IPS-NIHi7 (cell line): ENCODE measurements at regions not wholly inside any gene's neighbourhood (a gene's known extent, or its start where the extent isn't known, plus 50 kb on each side); places are given as distances from the start of the nearest gene placed in this dataset.
"Not testable (repeated sequence)": the region's sequence is repeated elsewhere in the genome, so short reads cannot be mapped to it uniquely, and the experiment has no call there.

Experiments used
- DNase-seq: peaks from one replicate; pipeline ENCODE4 v3.0.0; 2012; ENCODE audit warnings: mixed read lengths; ENCODE audit errors: extremely low spot score

GRCh38 chr2:153420394-153420793 is 58.2 kb downstream of the RPRM start:
- DNase-seq = no peak

- no peak for DNase-seq
Measured at GRCh38 chr2:153417077-153417476, 61.5 kb downstream of the RPRM start.

- no peak for DNase-seq
Measured at GRCh38 chr2:153416071-153416470, 62.5 kb downstream of the RPRM start.

- no peak for DNase-seq
Measured at GRCh38 chr2:153408710-153409385, 69.7 kb downstream of the RPRM start.

- no peak for DNase-seq
Measured at GRCh38 chr2:153405196-153405595, 73.4 kb downstream of the RPRM start.

GRCh38 chr2:153404792-153405191 is 73.8 kb downstream of the RPRM start:
- peak; percentile 34 for DNase-seq

- no peak for DNase-seq
Measured at GRCh38 chr2:153403940-153404339, 74.6 kb downstream of the RPRM start.

GRCh38 chr2:153403352-153403751 is 75.2 kb downstream of the RPRM start:
- not testable (repeated sequence) for DNase-seq

GRCh38 chr2:153394686-153395085 is 83.9 kb downstream of the RPRM start:
- DNase-seq = no peak

GRCh38 chr2:153394247-153394646 is 84.3 kb downstream of the RPRM start:
- DNase-seq = no peak

GRCh38 chr2:153393518-153393917 is 85.0 kb downstream of the RPRM start:
- DNase-seq = no peak

- no peak for DNase-seq
Measured at GRCh38 chr2:153391131-153391530, 87.4 kb downstream of the RPRM start.

- peak; percentile 27 for DNase-seq
Measured at GRCh38 chr2:153388246-153388645, 90.3 kb downstream of the RPRM start.

- DNase-seq = no peak
Measured at GRCh38 chr2:153387203-153387602, 91.4 kb downstream of the RPRM start.

GRCh38 chr2:153386481-153386897 is 92.1 kb downstream of the RPRM start:
- no peak for DNase-seq

- no peak for DNase-seq
Measured at GRCh38 chr2:153373510-153374279, 104.9 kb downstream of the RPRM start.

GRCh38 chr2:153360239-153360638 is 118.3 kb downstream of the RPRM start:
- DNase-seq = no peak

GRCh38 chr2:153354377-153354776 is 124.2 kb downstream of the RPRM start:
- no peak for DNase-seq

- DNase-seq = no peak
Measured at GRCh38 chr2:153349603-153350002, 129.0 kb downstream of the RPRM start.

- DNase-seq = no peak
Measured at GRCh38 chr2:153347818-153348495, 130.6 kb downstream of the RPRM start.

GRCh38 chr2:153320879-153321278 is 157.7 kb downstream of the RPRM start:
- no peak for DNase-seq

- no peak for DNase-seq
Measured at GRCh38 chr2:153311432-153311831, 167.1 kb downstream of the RPRM start.

- DNase-seq = no peak
Measured at GRCh38 chr2:153308466-153308865, 170.1 kb downstream of the RPRM start.
